ACHN (cell line): ENCODE measurements at regions not wholly inside any gene's neighbourhood (a gene's known extent, or its start where the extent isn't known, plus 50 kb on each side); places are given as distances from the start of the nearest gene placed in this dataset.

Experiments
- DNase-seq: peaks from one replicate; pipeline ENCODE4 v3.0.0-alpha.2; 2015
- in situ Hi-C: cut with HindIII; loops from 2 replicates; pipeline ENCODE4 v1.10.0; 2017; ENCODE audit warnings: low sequenced_read_pairs, low pct_ligation_motif_present, low pct_unique_long_range_greater_than_20kb

- DNase-seq: no peak
- in situ Hi-C loops: no loop called here
Observed at GRCh38 chr13:22018076-22018835, 347.4 kb downstream of the FGF9 start.

GRCh38 chr13:22018836-22019210 lies 347.9 kb downstream of the FGF9 start:
- DNase-seq: no peak
- in situ Hi-C loops: no loop called here

- DNase-seq: no peak
- in situ Hi-C loops: no loop called here
Observed at GRCh38 chr13:22024381-22024994, 353.6 kb downstream of the FGF9 start.

- no peak for DNase-seq
- in situ Hi-C loops: no loop called here
Observed at GRCh38 chr13:22027566-22027965, 356.7 kb downstream of the FGF9 start.

- in situ Hi-C loops: no loop called here
- DNase-seq: no peak
Observed at GRCh38 chr13:22028831-22029230, 358.0 kb downstream of the FGF9 start.

GRCh38 chr13:22030321-22030720 lies 359.4 kb downstream of the FGF9 start:
- DNase-seq: no peak
- in situ Hi-C loops: no loop called here

- in situ Hi-C loops: no loop called here
Observed at GRCh38 chr13:22031702-22032286, 360.9 kb downstream of the FGF9 start.

GRCh38 chr13:22032905-22033304 lies 362.0 kb downstream of the FGF9 start:
- no peak for DNase-seq
- in situ Hi-C loops: no loop called here

More at GRCh38 chr13:22031702-22032286, 360.9 kb downstream of the FGF9 start:
- no peak for DNase-seq

- in situ Hi-C loops: no loop called here
Observed at GRCh38 chr13:22039961-22040360, 369.1 kb downstream of the FGF9 start.

GRCh38 chr13:22040810-22041364 lies 370.0 kb downstream of the FGF9 start:
- no peak for DNase-seq
- in situ Hi-C loops: no loop called here

More at GRCh38 chr13:22039961-22040360, 369.1 kb downstream of the FGF9 start:
- no peak for DNase-seq

- in situ Hi-C loops: no loop called here
Observed at GRCh38 chr13:22041741-22042140, 370.9 kb downstream of the FGF9 start.

GRCh38 chr13:22047082-22047784 lies 376.4 kb downstream of the FGF9 start:
- no peak for DNase-seq
- in situ Hi-C loops: no loop called here

More at GRCh38 chr13:22041741-22042140, 370.9 kb downstream of the FGF9 start:
- DNase-seq: no peak

GRCh38 chr13:22047785-22048104 lies 376.9 kb downstream of the FGF9 start:
- in situ Hi-C loops: no loop called here
- DNase-seq: no peak

- no peak for DNase-seq
- in situ Hi-C loops: no loop called here
Observed at GRCh38 chr13:22049384-22049783, 378.5 kb downstream of the FGF9 start.

- in situ Hi-C loops: no loop called here
- no peak for DNase-seq
Observed at GRCh38 chr13:22050951-22051563, 380.2 kb downstream of the FGF9 start.

- no peak for DNase-seq
- in situ Hi-C loops: no loop called here
Observed at GRCh38 chr13:22053053-22053452, 382.2 kb downstream of the FGF9 start.

- in situ Hi-C loops: no loop called here
Observed at GRCh38 chr13:22055259-22055658, 384.4 kb downstream of the FGF9 start.

GRCh38 chr13:22060187-22060586 lies 389.3 kb downstream of the FGF9 start:
- DNase-seq: no peak
- in situ Hi-C loops: no loop called here

More at GRCh38 chr13:22055259-22055658, 384.4 kb downstream of the FGF9 start:
- no peak for DNase-seq

GRCh38 chr13:22061371-22061805 lies 390.5 kb downstream of the FGF9 start:
- no peak for DNase-seq
- in situ Hi-C loops: no loop called here
